OCI-LY7 (cell line): ENCODE measurements at regions not wholly inside any gene's neighbourhood (a gene's known extent, or its start where the extent isn't known, plus 50 kb on each side); places are given as distances from the start of the nearest gene placed in this dataset.

Experiments
- EZH2phosphoT487 ChIP-seq: fragments of 200-600 bp; sonication (generic); IDR thresholded peaks from 2 replicates; pipeline ENCODE4 v1.6.1; 2018; ENCODE audit warnings: low read depth, borderline replicate concordance, mild to moderate bottlenecking, mixed run types, antibody characterized with exemption, low read length, moderate library complexity, mixed read lengths
- TF ChIP-seq, protein P1 (sequence below): fragments of 200-600 bp; sonication (generic); conservative IDR thresholded peaks from 2 replicates; pipeline ENCODE4 v1.5.1; 2014; ENCODE audit warnings: mild to moderate bottlenecking, antibody characterized with exemption, low read length, moderate library complexity, mixed read lengths

- TF ChIP-seq, protein P1, sequence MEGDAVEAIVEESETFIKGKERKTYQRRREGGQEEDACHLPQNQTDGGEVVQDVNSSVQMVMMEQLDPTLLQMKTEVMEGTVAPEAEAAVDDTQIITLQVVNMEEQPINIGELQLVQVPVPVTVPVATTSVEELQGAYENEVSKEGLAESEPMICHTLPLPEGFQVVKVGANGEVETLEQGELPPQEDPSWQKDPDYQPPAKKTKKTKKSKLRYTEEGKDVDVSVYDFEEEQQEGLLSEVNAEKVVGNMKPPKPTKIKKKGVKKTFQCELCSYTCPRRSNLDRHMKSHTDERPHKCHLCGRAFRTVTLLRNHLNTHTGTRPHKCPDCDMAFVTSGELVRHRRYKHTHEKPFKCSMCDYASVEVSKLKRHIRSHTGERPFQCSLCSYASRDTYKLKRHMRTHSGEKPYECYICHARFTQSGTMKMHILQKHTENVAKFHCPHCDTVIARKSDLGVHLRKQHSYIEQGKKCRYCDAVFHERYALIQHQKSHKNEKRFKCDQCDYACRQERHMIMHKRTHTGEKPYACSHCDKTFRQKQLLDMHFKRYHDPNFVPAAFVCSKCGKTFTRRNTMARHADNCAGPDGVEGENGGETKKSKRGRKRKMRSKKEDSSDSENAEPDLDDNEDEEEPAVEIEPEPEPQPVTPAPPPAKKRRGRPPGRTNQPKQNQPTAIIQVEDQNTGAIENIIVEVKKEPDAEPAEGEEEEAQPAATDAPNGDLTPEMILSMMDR = no peak
- no peak for TF ChIP-seq EZH2phosphoT487
These were observed 1698.3 kb downstream of the STIM2 start for GRCh38 chr4:28558895-28559294.
